RPMI7951 (cell line): ENCODE measurements at regions not wholly inside any gene's neighbourhood (a gene's known extent, or its start where the extent isn't known, plus 50 kb on each side); places are given as distances from the start of the nearest gene placed in this dataset.

Experiments used
- DNase-seq: peaks from one replicate; pipeline ENCODE4 v3.0.0-alpha.2; 2012; ENCODE audit warnings: low read depth

- DNase-seq: no peak
Measured at GRCh38 chr2:144711084-144711483, 191.2 kb upstream of the ZEB2 start.

GRCh38 chr2:144708626-144709025 lies 188.7 kb upstream of the ZEB2 start:
- DNase-seq: peak; percentile 63

- peak; percentile 95 for DNase-seq
Measured at GRCh38 chr2:144707736-144708326, 187.9 kb upstream of the ZEB2 start.

- no peak for DNase-seq
Measured at GRCh38 chr2:144706647-144707046, 186.7 kb upstream of the ZEB2 start.

- peak; percentile 36 for DNase-seq
Measured at GRCh38 chr2:144705328-144706245, 185.7 kb upstream of the ZEB2 start.

GRCh38 chr2:144704709-144705095 lies 184.8 kb upstream of the ZEB2 start:
- no peak for DNase-seq

GRCh38 chr2:144703852-144704708 lies 184.2 kb upstream of the ZEB2 start:
- peak; percentile 84 for DNase-seq

- DNase-seq: no peak
Measured at GRCh38 chr2:144702051-144702450, 182.1 kb upstream of the ZEB2 start.

GRCh38 chr2:144701259-144701658 lies 181.3 kb upstream of the ZEB2 start:
- DNase-seq: no peak

GRCh38 chr2:144698156-144698555 lies 178.2 kb upstream of the ZEB2 start:
- DNase-seq: no peak

GRCh38 chr2:144695657-144696056 lies 175.7 kb upstream of the ZEB2 start:
- DNase-seq: no peak

- no peak for DNase-seq
Measured at GRCh38 chr2:144694456-144694855, 174.5 kb upstream of the ZEB2 start.

- DNase-seq: no peak
Measured at GRCh38 chr2:144693179-144693578, 173.3 kb upstream of the ZEB2 start.

- DNase-seq: no peak
Measured at GRCh38 chr2:144692661-144693060, 172.7 kb upstream of the ZEB2 start.

GRCh38 chr2:144690771-144691170 lies 170.9 kb upstream of the ZEB2 start:
- DNase-seq: no peak

GRCh38 chr2:144686518-144687215 lies 166.7 kb upstream of the ZEB2 start:
- DNase-seq: no peak

- no peak for DNase-seq
Measured at GRCh38 chr2:144683966-144684365, 164.0 kb upstream of the ZEB2 start.

- peak; percentile 29 for DNase-seq
Measured at GRCh38 chr2:144683107-144683753, 163.3 kb upstream of the ZEB2 start.

GRCh38 chr2:144682248-144682647 lies 162.3 kb upstream of the ZEB2 start:
- DNase-seq: peak; percentile 13

GRCh38 chr2:144681389-144681788 lies 161.5 kb upstream of the ZEB2 start:
- no peak for DNase-seq

- no peak for DNase-seq
Measured at GRCh38 chr2:144679942-144680341, 160.0 kb upstream of the ZEB2 start.
